ENCODE measurements at regions not wholly inside any gene's neighbourhood (a gene's known extent, or its start where the extent isn't known, plus 50 kb on each side); places are given as distances from the start of the nearest gene placed in this dataset.

DNA sequence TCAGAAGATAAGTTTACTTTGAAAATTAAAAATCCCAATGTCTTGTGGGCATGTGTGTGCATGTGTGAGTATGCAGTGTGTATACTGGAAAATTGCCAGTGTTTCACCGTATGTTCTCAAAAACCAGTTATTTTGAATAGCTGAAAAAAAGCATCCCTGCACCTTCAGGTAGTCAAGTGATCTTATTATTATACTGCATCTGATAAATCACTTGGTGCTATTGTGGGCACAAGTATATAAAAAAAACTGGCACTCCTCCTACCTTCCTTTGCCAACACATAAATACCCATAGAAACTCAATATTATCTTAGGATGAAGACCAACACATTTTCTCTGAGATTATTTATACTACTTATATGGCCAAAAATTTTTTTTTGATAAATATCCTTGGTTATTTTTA lies 91.5 kb upstream of the MAP9 start:
- no peak overlapping the region for H3K4me2 ChIP-seq
- H3K36me3 Mint-ChIP-seq, result no peaks in the 10 kb centered on the region
- H2AFZ ChIP-seq (replicated peaks), result no peak overlapping the region
- no peaks in the 10 kb centered on the region for H3F3A ChIP-seq (ENCODE audit: low read depth)
- no peak overlapping the region for H3K27ac ChIP-seq
- no peaks in the 10 kb centered on the region for H3K36me3 ChIP-seq
- no peak overlapping the region for H3K4me3 ChIP-seq
- no peak overlapping the region for H3K9ac ChIP-seq
- no peaks in the 10 kb centered on the region for H3K9me3 ChIP-seq (ENCODE audit: low read depth)
- no peak overlapping the region for H3K27ac Mint-ChIP-seq
- H3K79me2 ChIP-seq (ENCODE audit: low read depth), result no peaks in the 10 kb centered on the region
- no peak overlapping the region for H3K4me3 Mint-ChIP-seq
- TF ChIP-seq, protein P1, sequence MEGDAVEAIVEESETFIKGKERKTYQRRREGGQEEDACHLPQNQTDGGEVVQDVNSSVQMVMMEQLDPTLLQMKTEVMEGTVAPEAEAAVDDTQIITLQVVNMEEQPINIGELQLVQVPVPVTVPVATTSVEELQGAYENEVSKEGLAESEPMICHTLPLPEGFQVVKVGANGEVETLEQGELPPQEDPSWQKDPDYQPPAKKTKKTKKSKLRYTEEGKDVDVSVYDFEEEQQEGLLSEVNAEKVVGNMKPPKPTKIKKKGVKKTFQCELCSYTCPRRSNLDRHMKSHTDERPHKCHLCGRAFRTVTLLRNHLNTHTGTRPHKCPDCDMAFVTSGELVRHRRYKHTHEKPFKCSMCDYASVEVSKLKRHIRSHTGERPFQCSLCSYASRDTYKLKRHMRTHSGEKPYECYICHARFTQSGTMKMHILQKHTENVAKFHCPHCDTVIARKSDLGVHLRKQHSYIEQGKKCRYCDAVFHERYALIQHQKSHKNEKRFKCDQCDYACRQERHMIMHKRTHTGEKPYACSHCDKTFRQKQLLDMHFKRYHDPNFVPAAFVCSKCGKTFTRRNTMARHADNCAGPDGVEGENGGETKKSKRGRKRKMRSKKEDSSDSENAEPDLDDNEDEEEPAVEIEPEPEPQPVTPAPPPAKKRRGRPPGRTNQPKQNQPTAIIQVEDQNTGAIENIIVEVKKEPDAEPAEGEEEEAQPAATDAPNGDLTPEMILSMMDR (IDR thresholded peaks at IDR 0.05), result no peak
- TF ChIP-seq EZH2phosphoT487 (IDR thresholded peaks at IDR 0.05) (no peak), EZH2 (IDR thresholded peaks at IDR 0.05) (no peak)
- H3K4me1 ChIP-seq, result no peaks in the 10 kb centered on the region
- no peaks in the 10 kb centered on the region for H3K4me1 Mint-ChIP-seq
- no peaks in the 10 kb centered on the region for H4K20me1 ChIP-seq (ENCODE audit: low read depth)
- DNase-seq (ENCODE audit: low spot score), result no peak
- H3K27me3 ChIP-seq, result no peaks in the 10 kb centered on the region
- H3K9me3 Mint-ChIP-seq, result peaks cover 3% of the 10 kb centered on the region
- peaks cover 4% of the 10 kb centered on the region for H3K27me3 Mint-ChIP-seq (ENCODE audit: insufficient read depth, low read depth)

- H3K79me2 ChIP-seq (ENCODE audit: low read depth), result no peaks in the 10 kb centered on the region
- no peaks in the 10 kb centered on the region for H3F3A ChIP-seq (ENCODE audit: low read depth)
- H3K9me3 ChIP-seq (ENCODE audit: low read depth), result no peaks in the 10 kb centered on the region
- H3K27me3 ChIP-seq, result no peaks in the 10 kb centered on the region
- no peaks in the 10 kb centered on the region for H3K36me3 ChIP-seq
- no peak overlapping the region for H3K4me3 Mint-ChIP-seq
- H3K36me3 Mint-ChIP-seq, result no peaks in the 10 kb centered on the region
- DNase-seq (ENCODE audit: low spot score), result no peak
- H3K4me3 ChIP-seq, result no peak overlapping the region
- no peak overlapping the region for H2AFZ ChIP-seq (replicated peaks)
- no peak overlapping the region for H3K4me2 ChIP-seq
- H3K4me1 Mint-ChIP-seq, result no peaks in the 10 kb centered on the region
- H3K27me3 Mint-ChIP-seq (ENCODE audit: insufficient read depth, low read depth), result no peaks in the 10 kb centered on the region
- H3K27ac Mint-ChIP-seq, result no peak overlapping the region
- no peaks in the 10 kb centered on the region for H3K4me1 ChIP-seq
- H3K27ac ChIP-seq, result no peak overlapping the region
- no peak overlapping the region for H3K9ac ChIP-seq
- no peaks in the 10 kb centered on the region for H3K9me3 Mint-ChIP-seq
- TF ChIP-seq EZH2 (IDR thresholded peaks at IDR 0.05), result no peak
- TF ChIP-seq EZH2phosphoT487 (IDR thresholded peaks at IDR 0.05), result no peak
- TF ChIP-seq, protein P1 (IDR thresholded peaks at IDR 0.05), result no peak
- H4K20me1 ChIP-seq (ENCODE audit: low read depth), result no peaks in the 10 kb centered on the region
These were observed 73.9 kb upstream of the MAP9 start for GRCh38 chr4:155450676-155451075.

DNA sequence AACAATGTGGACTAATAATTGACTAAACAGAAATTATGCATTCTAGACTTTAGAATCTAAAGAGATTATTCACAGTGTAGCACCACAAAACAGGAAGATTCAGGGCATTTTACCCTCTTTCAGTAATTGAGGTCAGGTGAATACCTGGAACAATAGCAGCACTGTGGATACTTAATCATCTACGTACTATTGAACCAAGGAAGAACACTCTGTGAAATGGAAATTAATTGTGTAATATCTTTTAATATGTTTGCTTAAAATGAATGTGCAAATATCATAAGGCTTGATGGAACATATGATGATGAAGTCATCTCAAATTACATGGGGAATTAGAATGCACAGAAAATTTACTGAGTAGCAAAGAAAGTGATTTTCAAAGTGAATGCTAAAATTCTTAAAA lies 68.5 kb upstream of the MAP9 start:
- Histone ChIP-seq H3K4me1 (no peaks in the 10 kb centered on the region), H3K27ac (no peak overlapping the region), H3K9me3 (ENCODE audit: low read depth) (no peaks in the 10 kb centered on the region), H3F3A (ENCODE audit: low read depth) (no peaks in the 10 kb centered on the region), H4K20me1 (ENCODE audit: low read depth) (no peaks in the 10 kb centered on the region), H3K36me3 (no peaks in the 10 kb centered on the region), H3K27me3 (no peaks in the 10 kb centered on the region), H3K9ac (no peak overlapping the region), H3K4me3 (no peak overlapping the region), H3K4me2 (no peak overlapping the region), H2AFZ (replicated peaks) (no peak overlapping the region), H3K79me2 (ENCODE audit: low read depth) (no peaks in the 10 kb centered on the region)
- no peaks in the 10 kb centered on the region for H3K27me3 Mint-ChIP-seq (ENCODE audit: insufficient read depth, low read depth)
- no peak overlapping the region for H3K4me3 Mint-ChIP-seq
- no peak for DNase-seq (ENCODE audit: low spot score)
- H3K4me1 Mint-ChIP-seq, result peaks cover 3% of the 10 kb centered on the region
- no peaks in the 10 kb centered on the region for H3K9me3 Mint-ChIP-seq
- H3K36me3 Mint-ChIP-seq, result no peaks in the 10 kb centered on the region
- TF ChIP-seq EZH2 (IDR thresholded peaks at IDR 0.05) (no peak), EZH2phosphoT487 (IDR thresholded peaks at IDR 0.05) (no peak)
- TF ChIP-seq, protein P1 (IDR thresholded peaks at IDR 0.05), result no peak
- no peak overlapping the region for H3K27ac Mint-ChIP-seq

DNA sequence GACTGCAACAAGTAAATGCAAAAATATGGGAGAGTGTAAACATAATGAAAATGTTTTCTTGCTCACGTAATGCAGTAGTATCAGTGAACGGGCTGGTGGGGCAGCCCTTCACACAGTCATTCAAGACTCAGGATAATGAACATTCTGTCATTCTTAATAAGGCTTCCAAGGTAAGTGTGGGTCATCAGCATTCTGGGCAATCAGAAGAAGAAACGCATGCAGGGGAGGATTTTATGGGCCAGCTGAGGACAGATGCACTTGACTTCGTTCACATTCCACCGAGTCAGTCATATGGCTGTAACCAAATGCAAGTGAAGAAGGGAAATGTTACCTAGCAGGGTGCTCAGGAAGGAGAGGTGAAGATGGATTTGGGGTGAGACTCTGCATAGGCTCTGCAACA lies 68.0 kb upstream of the MAP9 start:
- TF ChIP-seq EZH2phosphoT487 (IDR thresholded peaks at IDR 0.05) (no peak), EZH2 (IDR thresholded peaks at IDR 0.05) (no peak)
- DNase-seq (ENCODE audit: low spot score), result no peak
- Histone ChIP-seq H3K9me3 (ENCODE audit: low read depth) (no peaks in the 10 kb centered on the region), H4K20me1 (ENCODE audit: low read depth) (no peaks in the 10 kb centered on the region), H3K36me3 (no peaks in the 10 kb centered on the region), H3K4me1 (no peaks in the 10 kb centered on the region), H3K27ac (no peak overlapping the region), H3K79me2 (ENCODE audit: low read depth) (no peaks in the 10 kb centered on the region), H3K9ac (no peak overlapping the region), H3F3A (ENCODE audit: low read depth) (no peaks in the 10 kb centered on the region), H3K4me3 (no peak overlapping the region), H3K4me2 (no peak overlapping the region), H2AFZ (replicated peaks) (no peak overlapping the region), H3K27me3 (no peaks in the 10 kb centered on the region)
- Mint-ChIP-seq H3K4me1 (peaks cover 3% of the 10 kb centered on the region), H3K9me3 (no peaks in the 10 kb centered on the region), H3K36me3 (no peaks in the 10 kb centered on the region), H3K4me3 (no peak overlapping the region), H3K27me3 (ENCODE audit: insufficient read depth, low read depth) (no peaks in the 10 kb centered on the region), H3K27ac (no peak overlapping the region)

Data from neural progenitor cell (in vitro differentiated cells).